ENCODE measurements at regions not wholly inside any gene's neighbourhood (a gene's known extent, or its start where the extent isn't known, plus 50 kb on each side); places are given as distances from the start of the nearest gene placed in this dataset.

DNA sequence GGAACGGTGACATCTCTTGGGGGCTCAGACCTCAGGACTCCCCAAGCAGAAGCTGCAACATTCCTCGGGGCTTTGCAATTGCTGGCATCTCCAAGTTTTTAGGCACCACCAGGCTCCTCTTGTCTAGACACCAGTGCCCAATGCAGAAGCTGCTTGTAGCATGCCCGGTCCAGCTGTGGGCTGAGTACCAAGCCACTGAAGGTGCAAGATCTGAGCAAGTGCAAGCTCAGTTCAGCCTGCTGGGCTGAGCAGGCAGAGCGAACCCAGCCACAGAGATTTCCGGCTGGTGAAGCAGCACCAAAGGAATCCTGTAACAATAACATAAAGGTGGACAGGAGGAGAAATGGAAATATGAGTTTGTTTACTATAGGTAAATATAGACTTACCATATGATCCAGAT is 995.4 kb upstream of the B3GALT2 start:
- CTCF ChIA-PET (ENCODE audit: unreplicated experiment): no interaction called here

DNA sequence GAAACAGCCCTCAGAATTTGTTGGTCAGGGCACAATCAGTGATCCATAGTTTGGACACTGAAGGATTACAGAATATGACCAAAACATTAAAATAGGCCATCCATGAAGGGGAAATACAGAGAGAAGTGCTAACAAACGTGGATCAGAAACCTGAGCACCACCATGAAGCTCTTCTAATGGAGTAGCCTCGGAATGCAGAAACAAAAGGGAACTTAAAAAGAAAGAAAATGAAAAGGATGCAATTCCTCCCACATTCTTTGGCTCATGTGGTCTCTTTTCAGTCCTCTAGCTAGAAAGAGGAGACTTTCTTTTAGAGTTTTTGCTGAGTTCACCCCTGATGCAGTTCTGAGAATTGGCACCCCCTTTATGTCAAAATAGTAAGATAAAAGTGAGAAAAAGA is 989.8 kb upstream of the B3GALT2 start:
- intact Hi-C loops (cut with micrococcal nuclease; ENCODE audit: unreplicated experiment): no loop called here
- ChIA-PET POLR2A (interaction anchor here (0.6 kb wide), 1 partner anchor 62 kb away, joined by 3 read pairs; no protein-coding TSS in a partner anchor), CTCF (ENCODE audit: unreplicated experiment) (no interaction called here)
- TF ChIP-seq, protein P1, sequence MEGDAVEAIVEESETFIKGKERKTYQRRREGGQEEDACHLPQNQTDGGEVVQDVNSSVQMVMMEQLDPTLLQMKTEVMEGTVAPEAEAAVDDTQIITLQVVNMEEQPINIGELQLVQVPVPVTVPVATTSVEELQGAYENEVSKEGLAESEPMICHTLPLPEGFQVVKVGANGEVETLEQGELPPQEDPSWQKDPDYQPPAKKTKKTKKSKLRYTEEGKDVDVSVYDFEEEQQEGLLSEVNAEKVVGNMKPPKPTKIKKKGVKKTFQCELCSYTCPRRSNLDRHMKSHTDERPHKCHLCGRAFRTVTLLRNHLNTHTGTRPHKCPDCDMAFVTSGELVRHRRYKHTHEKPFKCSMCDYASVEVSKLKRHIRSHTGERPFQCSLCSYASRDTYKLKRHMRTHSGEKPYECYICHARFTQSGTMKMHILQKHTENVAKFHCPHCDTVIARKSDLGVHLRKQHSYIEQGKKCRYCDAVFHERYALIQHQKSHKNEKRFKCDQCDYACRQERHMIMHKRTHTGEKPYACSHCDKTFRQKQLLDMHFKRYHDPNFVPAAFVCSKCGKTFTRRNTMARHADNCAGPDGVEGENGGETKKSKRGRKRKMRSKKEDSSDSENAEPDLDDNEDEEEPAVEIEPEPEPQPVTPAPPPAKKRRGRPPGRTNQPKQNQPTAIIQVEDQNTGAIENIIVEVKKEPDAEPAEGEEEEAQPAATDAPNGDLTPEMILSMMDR (conservative IDR thresholded peaks at IDR 0.05; ENCODE audit: low read length): no peak
- TF ChIP-seq EZH2phosphoT487 (IDR thresholded peaks at IDR 0.05; ENCODE audit: borderline replicate concordance, low read depth, low read length): no peak
- H3K27ac ChIP-seq (ENCODE audit: low read depth, low read length, poor library complexity, severe bottlenecking): no peak overlapping the region
- peaks cover 16% of the 10 kb centered on the region; the same call in 1 of the 2 replicates for H3K9me3 ChIP-seq (ENCODE audit: low read length)
- peaks cover 16% of the 10 kb centered on the region for H3K36me3 ChIP-seq (ENCODE audit: insufficient read depth, low read length)
- no peaks in the 10 kb centered on the region for H4K20me1 ChIP-seq (ENCODE audit: insufficient read depth, low read length)
- H3K4me3 ChIP-seq (ENCODE audit: low read depth, low read length, poor library complexity, severe bottlenecking): no peak overlapping the region
- DNase-seq (ENCODE audit: low spot score): no peak
- H3K79me2 ChIP-seq (ENCODE audit: insufficient read depth, low read depth, low read length): no peaks in the 10 kb centered on the region
- H3K9me2 ChIP-seq (ENCODE audit: insufficient read depth, low read length): no peaks in the 10 kb centered on the region
- no peaks in the 10 kb centered on the region for H3K4me1 ChIP-seq (ENCODE audit: insufficient read depth, low read length, poor library complexity, severe bottlenecking)
- H3K4me2 ChIP-seq (ENCODE audit: low read length): no peak overlapping the region
- BruUV-seq (replicated peaks): no TSS peak
- H2AFZ ChIP-seq (ENCODE audit: low read length): no peak overlapping the region

More for the DNA sequence above, 995.4 kb upstream of the B3GALT2 start:
- Histone ChIP-seq H3K4me2 (ENCODE audit: low read length) (no peak overlapping the region), H3K27ac (ENCODE audit: low read depth, low read length, poor library complexity, severe bottlenecking) (no peak overlapping the region), H4K20me1 (ENCODE audit: insufficient read depth, low read length) (no peaks in the 10 kb centered on the region), H2AFZ (ENCODE audit: low read length) (no peak overlapping the region), H3K9me3 (ENCODE audit: low read length) (peaks cover 33% of the 10 kb centered on the region), H3K79me2 (ENCODE audit: insufficient read depth, low read depth, low read length) (no peaks in the 10 kb centered on the region), H3K4me3 (ENCODE audit: low read depth, low read length, poor library complexity, severe bottlenecking) (no peak overlapping the region), H3K36me3 (ENCODE audit: insufficient read depth, low read length) (peaks cover 34% of the 10 kb centered on the region), H3K4me1 (ENCODE audit: insufficient read depth, low read length, poor library complexity, severe bottlenecking) (no peaks in the 10 kb centered on the region), H3K9me2 (ENCODE audit: insufficient read depth, low read length) (no peaks in the 10 kb centered on the region)
- intact Hi-C loops (cut with micrococcal nuclease; ENCODE audit: unreplicated experiment): no loop called here
- no peak for DNase-seq (ENCODE audit: low spot score)
- TF ChIP-seq, protein P1 (conservative IDR thresholded peaks at IDR 0.05; ENCODE audit: low read length): no peak
- TF ChIP-seq EZH2phosphoT487 (IDR thresholded peaks at IDR 0.05; ENCODE audit: borderline replicate concordance, low read depth, low read length): no peak
- POLR2A ChIA-PET: interaction anchor here (1.6 kb wide), 1 partner anchor 10 kb away, joined by 4 read pairs; no protein-coding TSS in a partner anchor
- no TSS peak for BruUV-seq (replicated peaks)

DNA sequence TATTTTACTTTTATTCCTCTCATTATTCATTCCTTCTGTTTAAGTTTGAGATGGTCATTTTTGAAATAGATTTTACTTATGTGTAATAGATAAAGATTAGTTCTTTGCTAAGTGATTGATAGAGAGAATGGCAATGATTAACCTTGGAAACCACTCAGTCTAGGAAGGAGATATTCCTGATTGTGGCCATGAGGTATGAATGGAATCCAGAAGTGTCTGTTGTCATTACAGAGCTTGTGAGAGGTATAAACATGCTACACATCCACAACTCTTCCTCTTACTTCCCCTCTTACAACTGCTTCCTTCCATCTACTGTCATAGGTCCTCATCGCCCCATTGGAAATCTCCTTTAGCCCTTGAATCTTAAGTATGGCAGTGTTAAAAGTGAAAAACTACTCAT is 988.8 kb upstream of the B3GALT2 start:
- CTCF ChIA-PET (ENCODE audit: unreplicated experiment): no interaction called here

More for the DNA sequence above, 988.8 kb upstream of the B3GALT2 start:
- H4K20me1 ChIP-seq (ENCODE audit: insufficient read depth, low read length): no peaks in the 10 kb centered on the region
- H2AFZ ChIP-seq (ENCODE audit: low read length): no peak overlapping the region
- H3K4me2 ChIP-seq (ENCODE audit: low read length): no peak overlapping the region
- intact Hi-C loops (cut with micrococcal nuclease; ENCODE audit: unreplicated experiment): no loop called here
- TF ChIP-seq, protein P1 (conservative IDR thresholded peaks at IDR 0.05; ENCODE audit: low read length): no peak
- no peak for TF ChIP-seq EZH2phosphoT487 (IDR thresholded peaks at IDR 0.05; ENCODE audit: borderline replicate concordance, low read depth, low read length)
- no peaks in the 10 kb centered on the region for H3K4me1 ChIP-seq (ENCODE audit: insufficient read depth, low read length, poor library complexity, severe bottlenecking)
- no peak for DNase-seq (ENCODE audit: low spot score)
- H3K9me2 ChIP-seq (ENCODE audit: insufficient read depth, low read length): no peaks in the 10 kb centered on the region
- BruUV-seq (replicated peaks): TSS peak; percentile 18
- no peak overlapping the region for H3K4me3 ChIP-seq (ENCODE audit: low read depth, low read length, poor library complexity, severe bottlenecking)
- H3K27ac ChIP-seq (ENCODE audit: low read depth, low read length, poor library complexity, severe bottlenecking): no peak overlapping the region
- peaks cover 8% of the 10 kb centered on the region; the same call in 1 of the 2 replicates for H3K9me3 ChIP-seq (ENCODE audit: low read length)
- POLR2A ChIA-PET: no interaction called here
- peaks cover 10% of the 10 kb centered on the region for H3K36me3 ChIP-seq (ENCODE audit: insufficient read depth, low read length)
- H3K79me2 ChIP-seq (ENCODE audit: insufficient read depth, low read depth, low read length): no peaks in the 10 kb centered on the region
